Natural killer cell (primary cell): ENCODE measurements at regions not wholly inside any gene's neighbourhood (a gene's known extent, or its start where the extent isn't known, plus 50 kb on each side); places are given as distances from the start of the nearest gene placed in this dataset.

Experiments used
- ATAC-seq, 3 donors: fragments of 150-1000 bp in 2 of 3; fragments of 200-7000 bp in 1 of 3; cut with Tn5 transposase; 1 replicate in 1 of 3; 2 replicates in 2 of 3; pipeline ENCODE4 v1.10.0; 2021; ENCODE audit warnings: mild to moderate bottlenecking in 2 of 3, moderate library complexity in 2 of 3
- DNase-seq, 2 donors: peaks; one replicate each; pipeline versions ENCODE4 v3.0.0 to v3.0.0-alpha.2; 2013 to 2021; ENCODE audit warnings: mixed read lengths in 1 of 2
- H3K27ac ChIP-seq: one replicate; pipeline ENCODE4 v1.5.1; 2013; ENCODE audit warnings: mild to moderate bottlenecking, low read length
- H3K27me3 ChIP-seq: one replicate; pipeline ENCODE4 v1.6.1; 2013; ENCODE audit warnings: low read length; ENCODE audit not compliant: control insufficient read depth, insufficient read depth
- H3K36me3 ChIP-seq: one replicate; pipeline ENCODE4 v1.6.1; 2013; ENCODE audit warnings: low read length; ENCODE audit not compliant: control insufficient read depth, insufficient read depth
- H3K4me1 ChIP-seq: one replicate; pipeline ENCODE4 v1.6.1; 2013; ENCODE audit warnings: low read length; ENCODE audit not compliant: control insufficient read depth, insufficient read depth
- H3K4me3 ChIP-seq: one replicate; pipeline ENCODE4 v1.5.1; 2013; ENCODE audit warnings: low read length
- H3K9me3 ChIP-seq: one replicate; pipeline ENCODE4 v1.6.1; 2013; ENCODE audit warnings: low read length; ENCODE audit not compliant: control insufficient read depth, insufficient read depth
- H3K27ac Mint-ChIP-seq, 2 donors: one replicate each; pipeline ENCODE4 v1.8.0; 2022; ENCODE audit warnings: mild to moderate bottlenecking in 2 of 2, mixed read lengths in 2 of 2, moderate library complexity in 1 of 2
- H3K27me3 Mint-ChIP-seq, 2 donors: one replicate each; pipeline ENCODE4 v1.8.0; 2022; ENCODE audit warnings: low read depth in 2 of 2, mixed read lengths in 2 of 2
- H3K36me3 Mint-ChIP-seq: one replicate; pipeline ENCODE4 v1.8.0; 2022; ENCODE audit warnings: mixed read lengths
- H3K4me1 Mint-ChIP-seq, 2 donors: one replicate each; pipeline ENCODE4 v1.8.0; 2022; ENCODE audit warnings: mixed read lengths in 2 of 2
- H3K4me3 Mint-ChIP-seq: one replicate; pipeline ENCODE4 v1.8.0; 2022; ENCODE audit warnings: mild to moderate bottlenecking, moderate library complexity, mixed read lengths
- H3K9me3 Mint-ChIP-seq, 2 donors: one replicate each; pipeline ENCODE4 v1.8.0; 2022; ENCODE audit warnings: mixed read lengths in 2 of 2
- WGBS: methylation state at CpG from one replicate; pipeline ENCODE4 v1.1.7; 2013; ENCODE audit warnings: missing lambda C conversion rate; ENCODE audit not compliant: insufficient coverage; 5-methylcytosine and 5-hydroxymethylcytosine counted together
- intact Hi-C: fragments of 100-400 bp; cut with micrococcal nuclease; formaldehyde crosslinking; loops from one replicate; pipeline ENCODE4 v1.14.2; 2022
- TF ChIP-seq, protein P1 (sequence below): fragments of 200-600 bp; IDR thresholded peaks from one replicate; pipeline ENCODE4 v1.8.0; 2022; ENCODE audit warnings: antibody characterized with exemption

DNA sequence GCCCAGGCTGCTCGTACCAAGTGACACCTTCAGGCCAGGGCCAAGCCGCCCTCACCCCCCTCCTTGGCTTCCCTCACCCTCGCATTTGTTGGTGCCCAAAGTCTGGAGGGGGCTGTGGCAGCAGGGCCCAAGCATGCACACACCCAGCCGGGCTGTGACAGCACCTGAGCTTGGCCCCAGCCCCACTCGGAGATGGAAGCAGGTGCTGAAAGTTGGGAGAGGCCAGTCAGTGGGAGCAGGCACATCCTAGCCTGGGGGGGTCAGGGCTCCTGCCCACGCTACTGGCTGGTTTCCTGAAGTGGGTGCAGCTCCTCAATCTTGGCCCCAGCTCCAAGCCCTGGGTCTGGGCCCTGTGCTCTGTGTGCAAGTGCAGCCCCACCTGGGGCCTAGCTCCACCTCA, 228.0 kb downstream of the RDH14 start:
- peaks cover 3% of the 10 kb centered on the region for H3K9me3 ChIP-seq
- H3K4me1 Mint-ChIP-seq = no peaks in the 10 kb centered on the region
- no peaks in the 10 kb centered on the region for H3K27me3 ChIP-seq
- no peaks in the 10 kb centered on the region for H3K4me1 ChIP-seq
- 78% methylated on average over 6 of the region's 6 CpGs for WGBS
- no peak overlapping the region for H3K4me3 Mint-ChIP-seq
- H3K27ac Mint-ChIP-seq = no peak overlapping the region
- H3K36me3 Mint-ChIP-seq = no peaks in the 10 kb centered on the region
- TF ChIP-seq, protein P1, sequence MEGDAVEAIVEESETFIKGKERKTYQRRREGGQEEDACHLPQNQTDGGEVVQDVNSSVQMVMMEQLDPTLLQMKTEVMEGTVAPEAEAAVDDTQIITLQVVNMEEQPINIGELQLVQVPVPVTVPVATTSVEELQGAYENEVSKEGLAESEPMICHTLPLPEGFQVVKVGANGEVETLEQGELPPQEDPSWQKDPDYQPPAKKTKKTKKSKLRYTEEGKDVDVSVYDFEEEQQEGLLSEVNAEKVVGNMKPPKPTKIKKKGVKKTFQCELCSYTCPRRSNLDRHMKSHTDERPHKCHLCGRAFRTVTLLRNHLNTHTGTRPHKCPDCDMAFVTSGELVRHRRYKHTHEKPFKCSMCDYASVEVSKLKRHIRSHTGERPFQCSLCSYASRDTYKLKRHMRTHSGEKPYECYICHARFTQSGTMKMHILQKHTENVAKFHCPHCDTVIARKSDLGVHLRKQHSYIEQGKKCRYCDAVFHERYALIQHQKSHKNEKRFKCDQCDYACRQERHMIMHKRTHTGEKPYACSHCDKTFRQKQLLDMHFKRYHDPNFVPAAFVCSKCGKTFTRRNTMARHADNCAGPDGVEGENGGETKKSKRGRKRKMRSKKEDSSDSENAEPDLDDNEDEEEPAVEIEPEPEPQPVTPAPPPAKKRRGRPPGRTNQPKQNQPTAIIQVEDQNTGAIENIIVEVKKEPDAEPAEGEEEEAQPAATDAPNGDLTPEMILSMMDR = no peak
- ATAC-seq (peak in 1 of 3 donors; percentile 21), DNase-seq (no peak)
- no peaks in the 10 kb centered on the region for H3K27me3 Mint-ChIP-seq
- no peak overlapping the region for H3K27ac ChIP-seq
- H3K9me3 Mint-ChIP-seq = peaks cover 0 to 2% of the 10 kb centered on the region in 2 donors
- H3K36me3 ChIP-seq = no peaks in the 10 kb centered on the region
- no peak overlapping the region for H3K4me3 ChIP-seq
- intact Hi-C loops = no loop called here

DNA sequence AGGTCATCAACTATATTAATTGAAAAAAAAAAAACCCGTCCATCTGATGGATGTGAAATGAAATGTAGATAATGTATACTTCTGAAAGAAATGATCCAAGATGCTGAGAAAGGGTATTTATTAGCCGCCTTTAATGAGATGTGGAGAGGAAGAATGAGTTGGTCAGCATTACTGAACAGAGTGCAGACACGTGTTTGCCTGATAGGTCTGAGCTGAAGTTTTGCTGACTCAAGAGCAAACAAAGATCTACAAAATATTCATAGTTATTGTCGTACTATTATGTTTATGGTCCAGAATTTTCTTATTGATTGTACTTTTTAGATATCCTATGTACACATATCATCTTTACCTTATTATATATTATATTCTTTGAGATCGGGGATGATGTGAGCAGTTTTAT, 235.3 kb downstream of the RDH14 start:
- no peak overlapping the region for H3K27ac ChIP-seq
- Mint-ChIP-seq H3K27me3 (no peaks in the 10 kb centered on the region), H3K4me1 (no peaks in the 10 kb centered on the region), H3K4me3 (no peak overlapping the region), H3K9me3 (peaks cover 0 to 2% of the 10 kb centered on the region in 2 donors), H3K27ac (no peak overlapping the region), H3K36me3 (no peaks in the 10 kb centered on the region)
- TF ChIP-seq, protein P1 = no peak
- ATAC-seq (no peak), DNase-seq (no peak)
- no peaks in the 10 kb centered on the region for H3K27me3 ChIP-seq
- no peaks in the 10 kb centered on the region for H3K4me1 ChIP-seq
- H3K9me3 ChIP-seq = no peaks in the 10 kb centered on the region
- 93% methylated on average over 3 of the region's 5 CpGs for WGBS
- no peak overlapping the region for H3K4me3 ChIP-seq
- no peaks in the 10 kb centered on the region for H3K36me3 ChIP-seq
- intact Hi-C loops = no loop called here

DNA sequence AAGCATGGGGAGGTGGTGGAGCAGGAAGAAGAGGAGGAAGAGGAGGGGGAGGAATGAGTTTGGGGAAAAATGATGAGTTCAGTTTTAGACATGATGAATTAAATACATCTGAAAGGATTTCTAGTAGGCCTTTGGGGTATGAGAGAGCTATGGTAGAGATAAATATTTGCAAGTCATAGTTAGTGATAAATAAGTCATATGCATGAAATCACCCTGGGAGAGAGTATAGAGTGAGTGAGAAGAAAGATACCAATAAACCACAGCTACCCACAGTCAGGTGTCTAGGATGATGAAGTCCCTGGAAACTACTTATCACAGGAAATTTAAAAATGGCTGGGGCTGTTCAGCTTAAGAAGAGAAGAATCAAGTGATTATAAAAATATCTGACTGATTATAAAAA, 240.5 kb downstream of the RDH14 start:
- TF ChIP-seq, protein P1 = no peak
- no peaks in the 10 kb centered on the region for H3K4me1 ChIP-seq
- no peak overlapping the region for H3K4me3 ChIP-seq
- H3K4me3 Mint-ChIP-seq = no peak overlapping the region
- H3K27ac ChIP-seq = no peak overlapping the region
- intact Hi-C loops = no loop called here
- no peak for DNase-seq
- no peaks in the 10 kb centered on the region for H3K9me3 ChIP-seq
- no peaks in the 10 kb centered on the region for H3K27me3 ChIP-seq
- H3K36me3 ChIP-seq = no peaks in the 10 kb centered on the region
- no peaks in the 10 kb centered on the region for H3K27me3 Mint-ChIP-seq
- ATAC-seq = no peak
- no peaks in the 10 kb centered on the region for H3K4me1 Mint-ChIP-seq
- H3K36me3 Mint-ChIP-seq = no peaks in the 10 kb centered on the region
- H3K9me3 Mint-ChIP-seq = peaks cover 5 to 7% of the 10 kb centered on the region in 2 donors
- no peak overlapping the region for H3K27ac Mint-ChIP-seq

DNA sequence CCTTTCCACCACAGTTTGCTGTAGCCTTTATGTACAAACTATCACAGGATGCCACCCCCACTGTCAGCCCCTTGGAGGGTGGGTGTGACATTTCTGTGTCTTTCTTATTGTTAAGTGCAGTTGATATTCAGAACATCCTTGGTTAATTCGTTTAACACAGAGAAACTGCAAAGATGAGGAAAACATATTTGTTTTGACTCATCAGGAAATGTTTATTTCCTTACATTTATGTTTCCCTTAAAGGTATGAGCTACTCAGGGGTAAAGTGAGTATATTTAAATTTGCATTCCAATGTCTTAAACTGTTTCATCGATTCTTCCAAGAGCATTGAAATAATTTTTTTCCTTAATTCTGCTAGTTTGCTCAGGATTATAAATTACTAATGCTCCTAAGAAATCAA, 243.4 kb downstream of the RDH14 start:
- intact Hi-C loops = no loop called here
- H3K4me3 Mint-ChIP-seq = no peak overlapping the region

More for the DNA sequence above, 243.4 kb downstream of the RDH14 start:
- Mint-ChIP-seq H3K27ac (no peak overlapping the region), H3K9me3 (peaks cover 5 to 7% of the 10 kb centered on the region in 2 donors), H3K27me3 (no peaks in the 10 kb centered on the region), H3K36me3 (no peaks in the 10 kb centered on the region), H3K4me1 (no peaks in the 10 kb centered on the region)
- no peak for ATAC-seq
- no peaks in the 10 kb centered on the region for H3K36me3 ChIP-seq
- TF ChIP-seq, protein P1 = no peak
- H3K9me3 ChIP-seq = no peaks in the 10 kb centered on the region
- WGBS = no CpG with 5 or more reads among the region's 2 CpGs
- no peaks in the 10 kb centered on the region for H3K27me3 ChIP-seq
- H3K4me1 ChIP-seq = no peaks in the 10 kb centered on the region
- DNase-seq = no peak
- H3K27ac ChIP-seq = no peak overlapping the region
- no peak overlapping the region for H3K4me3 ChIP-seq
